ENCODE measurements at regions not wholly inside any gene's neighbourhood (a gene's known extent, or its start where the extent isn't known, plus 50 kb on each side); places are given as distances from the start of the nearest gene placed in this dataset.

GRCh38 chr2:142675398-142675797 is 202.1 kb upstream of the KYNU start:
- H3K9me3 ChIP-seq (ENCODE audit: low read depth, low read length, poor library complexity, severe bottlenecking) = no peaks in the 10 kb centered on the region
- no peaks in the 10 kb centered on the region for H3K27me3 ChIP-seq (replicated peaks; ENCODE audit: insufficient read depth, low read depth, low read length, poor library complexity)
- intact Hi-C loops (cut with micrococcal nuclease; ENCODE audit: unreplicated experiment) = no loop called here
- no peak overlapping the region for H3K27ac ChIP-seq (ENCODE audit: low read depth, low read length, poor library complexity, severe bottlenecking)
- no TSS peak for BruUV-seq (replicated peaks)
- H3K4me3 ChIP-seq (ENCODE audit: low read depth, low read length, poor library complexity, severe bottlenecking) = no peak overlapping the region
- H3K4me1 ChIP-seq (ENCODE audit: insufficient read depth, low read length, poor library complexity, severe bottlenecking) = no peaks in the 10 kb centered on the region
- DNase-seq (ENCODE audit: low spot score) = no peak
- ChIA-PET CTCF (no interaction called here), POLR2A (ENCODE audit: low non-redundant PET) (no interaction called here)
- H3K36me3 ChIP-seq (ENCODE audit: insufficient read depth, low read length, poor library complexity, severe bottlenecking) = no peaks in the 10 kb centered on the region
- TF ChIP-seq, protein P1, sequence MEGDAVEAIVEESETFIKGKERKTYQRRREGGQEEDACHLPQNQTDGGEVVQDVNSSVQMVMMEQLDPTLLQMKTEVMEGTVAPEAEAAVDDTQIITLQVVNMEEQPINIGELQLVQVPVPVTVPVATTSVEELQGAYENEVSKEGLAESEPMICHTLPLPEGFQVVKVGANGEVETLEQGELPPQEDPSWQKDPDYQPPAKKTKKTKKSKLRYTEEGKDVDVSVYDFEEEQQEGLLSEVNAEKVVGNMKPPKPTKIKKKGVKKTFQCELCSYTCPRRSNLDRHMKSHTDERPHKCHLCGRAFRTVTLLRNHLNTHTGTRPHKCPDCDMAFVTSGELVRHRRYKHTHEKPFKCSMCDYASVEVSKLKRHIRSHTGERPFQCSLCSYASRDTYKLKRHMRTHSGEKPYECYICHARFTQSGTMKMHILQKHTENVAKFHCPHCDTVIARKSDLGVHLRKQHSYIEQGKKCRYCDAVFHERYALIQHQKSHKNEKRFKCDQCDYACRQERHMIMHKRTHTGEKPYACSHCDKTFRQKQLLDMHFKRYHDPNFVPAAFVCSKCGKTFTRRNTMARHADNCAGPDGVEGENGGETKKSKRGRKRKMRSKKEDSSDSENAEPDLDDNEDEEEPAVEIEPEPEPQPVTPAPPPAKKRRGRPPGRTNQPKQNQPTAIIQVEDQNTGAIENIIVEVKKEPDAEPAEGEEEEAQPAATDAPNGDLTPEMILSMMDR (conservative IDR thresholded peaks at IDR 0.05; ENCODE audit: low read depth, low read length) = no peak
- no peak for TF ChIP-seq EZH2 (IDR thresholded peaks at IDR 0.05; ENCODE audit: borderline replicate concordance, low read depth, low read length, poor library complexity, severe bottlenecking)

DNA sequence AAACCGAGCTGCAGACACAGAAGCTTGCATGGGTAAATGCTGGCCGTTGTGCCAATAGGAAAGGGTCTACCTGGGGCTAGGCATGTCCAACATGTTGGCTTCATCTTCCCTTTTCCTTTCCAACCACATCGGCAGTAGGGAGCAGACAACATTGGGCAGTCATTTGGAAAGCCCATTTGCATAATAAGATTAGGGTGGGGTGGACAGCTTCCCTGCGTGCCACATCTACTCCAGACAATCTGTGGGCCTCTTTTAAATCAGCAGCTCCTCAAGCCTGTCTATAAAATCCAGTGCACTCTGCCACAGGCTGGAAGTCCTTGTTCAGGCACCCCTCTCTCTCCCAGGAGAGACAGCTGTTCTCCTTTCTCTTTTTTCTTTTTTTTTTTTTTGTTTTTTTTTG is 203.6 kb upstream of the KYNU start:
- POLR2A ChIA-PET (ENCODE audit: low non-redundant PET) = no interaction called here
- no peak overlapping the region for H3K4me3 ChIP-seq (ENCODE audit: low read depth, low read length, poor library complexity, severe bottlenecking)
- no peaks in the 10 kb centered on the region for H3K36me3 ChIP-seq (ENCODE audit: insufficient read depth, low read length, poor library complexity, severe bottlenecking)
- CTCF ChIA-PET = no interaction called here
- peak; percentile 55 for DNase-seq (ENCODE audit: low spot score)
- H3K4me1 ChIP-seq (ENCODE audit: insufficient read depth, low read length, poor library complexity, severe bottlenecking) = no peaks in the 10 kb centered on the region
- H3K9me3 ChIP-seq (ENCODE audit: low read depth, low read length, poor library complexity, severe bottlenecking) = no peaks in the 10 kb centered on the region
- BruUV-seq (replicated peaks) = no TSS peak
- H3K27ac ChIP-seq (ENCODE audit: low read depth, low read length, poor library complexity, severe bottlenecking) = no peak overlapping the region
- TF ChIP-seq, protein P1 (conservative IDR thresholded peaks at IDR 0.05; ENCODE audit: low read depth, low read length) = no peak
- TF ChIP-seq EZH2 (IDR thresholded peaks at IDR 0.05; ENCODE audit: borderline replicate concordance, low read depth, low read length, poor library complexity, severe bottlenecking) = no peak
- intact Hi-C loops (cut with micrococcal nuclease; ENCODE audit: unreplicated experiment) = no loop called here
- H3K27me3 ChIP-seq (replicated peaks; ENCODE audit: insufficient read depth, low read depth, low read length, poor library complexity) = no peaks in the 10 kb centered on the region

DNA sequence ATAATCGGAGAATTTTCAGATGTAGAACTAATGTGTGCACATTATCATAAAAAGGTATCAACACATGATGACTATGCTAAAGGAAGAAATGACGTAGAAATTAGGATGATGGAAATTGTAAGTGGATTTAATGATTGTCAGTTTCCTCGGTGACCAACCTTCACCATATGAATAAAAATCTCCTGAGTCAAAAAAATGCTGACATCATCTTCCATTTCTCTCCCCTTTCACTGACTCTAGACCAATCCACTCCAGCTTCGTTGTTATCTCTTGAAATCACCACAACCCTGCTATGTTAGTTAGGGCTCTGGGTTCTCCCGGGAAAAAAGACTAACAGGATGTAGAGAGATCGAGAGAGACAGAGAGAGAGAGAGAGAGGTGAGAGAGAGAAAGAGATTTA is 204.8 kb upstream of the KYNU start:
- TF ChIP-seq EZH2 (IDR thresholded peaks at IDR 0.05; ENCODE audit: borderline replicate concordance, low read depth, low read length, poor library complexity, severe bottlenecking) = no peak
- TF ChIP-seq, protein P1 (conservative IDR thresholded peaks at IDR 0.05; ENCODE audit: low read depth, low read length) = no peak
- no peak for DNase-seq (ENCODE audit: low spot score)
- H3K27ac ChIP-seq (ENCODE audit: low read depth, low read length, poor library complexity, severe bottlenecking) = no peak overlapping the region
- no peaks in the 10 kb centered on the region for H3K9me3 ChIP-seq (ENCODE audit: low read depth, low read length, poor library complexity, severe bottlenecking)
- BruUV-seq (replicated peaks) = no TSS peak
- no peaks in the 10 kb centered on the region for H3K27me3 ChIP-seq (replicated peaks; ENCODE audit: insufficient read depth, low read depth, low read length, poor library complexity)
- no peak overlapping the region for H3K4me3 ChIP-seq (ENCODE audit: low read depth, low read length, poor library complexity, severe bottlenecking)
- ChIA-PET CTCF (no interaction called here), POLR2A (ENCODE audit: low non-redundant PET) (no interaction called here)
- peaks cover 4% of the 10 kb centered on the region for H3K4me1 ChIP-seq (ENCODE audit: insufficient read depth, low read length, poor library complexity, severe bottlenecking)
- H3K36me3 ChIP-seq (ENCODE audit: insufficient read depth, low read length, poor library complexity, severe bottlenecking) = no peaks in the 10 kb centered on the region
- intact Hi-C loops (cut with micrococcal nuclease; ENCODE audit: unreplicated experiment) = no loop called here
